ENCODE measurements at regions not wholly inside any gene's neighbourhood (a gene's known extent, or its start where the extent isn't known, plus 50 kb on each side); places are given as distances from the start of the nearest gene placed in this dataset.

- TF ChIP-seq YY1 (IDR thresholded peaks at IDR 0.05; ENCODE audit: insufficient read depth, insufficient read length) (no peak), SUZ12 (IDR thresholded peaks at IDR 0.05; ENCODE audit: extremely low read depth, insufficient read depth, insufficient read length) (no peak), ZNF274 (IDR thresholded peaks at IDR 0.05; ENCODE audit: low read depth, low read length) (no peak)
Observed at GRCh38 chr17:65402513-65403496, 158.6 kb downstream of the AXIN2 start.
